Astrocyte (in vitro differentiated cells and primary cell): ENCODE measurements at regions not wholly inside any gene's neighbourhood (a gene's known extent, or its start where the extent isn't known, plus 50 kb on each side); places are given as distances from the start of the nearest gene placed in this dataset.

Source experiments
- DNase-seq: peaks from one replicate; pipeline ENCODE4 v3.0.0-alpha.2; 2010; ENCODE audit warnings: low read depth
- FAIRE-seq: peaks from 2 replicates; lab custom pipeline; 2011; peaks lifted over from hg19 to GRCh38; lab: Jason Lieb, UNC
- H2AFZ ChIP-seq: 2 replicates; pipeline ENCODE4 v1.6.0; 2012; ENCODE audit warnings: low read depth, low read length, inconsistent platforms
- H3K27ac ChIP-seq: 2 replicates; pipeline ENCODE4 v1.5.1; 2011; ENCODE audit warnings: low read depth, low read length, inconsistent platforms
- H3K27me3 ChIP-seq: 2 replicates; pipeline ENCODE4 v1.6.0; 2011; ENCODE audit warnings: low read length, inconsistent platforms; ENCODE audit not compliant: insufficient read depth
- H3K36me3 ChIP-seq: 2 replicates; pipeline ENCODE4 v1.5.1; 2011; ENCODE audit warnings: low read length, inconsistent platforms; ENCODE audit not compliant: insufficient read depth
- H3K4me1 ChIP-seq: 2 replicates; pipeline ENCODE4 v1.5.1; 2011; ENCODE audit warnings: low read length, inconsistent platforms; ENCODE audit not compliant: insufficient read depth
- H3K4me2 ChIP-seq: 2 replicates; pipeline ENCODE4 v1.6.0; 2012; ENCODE audit warnings: low read length, inconsistent platforms
- H3K4me3 ChIP-seq: 2 replicates; pipeline ENCODE4 v1.5.1; 2011; ENCODE audit warnings: low read depth, mild to moderate bottlenecking, low read length, inconsistent platforms; ENCODE audit not compliant: insufficient read depth
- H3K79me2 ChIP-seq: 2 replicates; pipeline ENCODE4 v1.6.0; 2012; ENCODE audit warnings: mild to moderate bottlenecking, low read length, inconsistent platforms; ENCODE audit not compliant: insufficient read depth
- H3K9ac ChIP-seq: 2 replicates; pipeline ENCODE4 v1.6.0; 2012; ENCODE audit warnings: mild to moderate bottlenecking, low read length, inconsistent platforms
- H3K9me3 ChIP-seq: 2 replicates; pipeline ENCODE4 v1.5.1; 2012; ENCODE audit warnings: low read depth, mild to moderate bottlenecking, low read length, inconsistent platforms; ENCODE audit not compliant: insufficient read depth
- H4K20me1 ChIP-seq: 2 replicates; pipeline ENCODE4 v1.6.0; 2012; ENCODE audit warnings: low read length, inconsistent platforms; ENCODE audit not compliant: insufficient read depth
- H3K27ac Mint-ChIP-seq: one replicate; pipeline ENCODE4 v1.8.0; 2021; ENCODE audit warnings: mild to moderate bottlenecking, mixed read lengths; ENCODE audit not compliant: unreplicated experiment
- H3K27me3 Mint-ChIP-seq: one replicate; pipeline ENCODE4 v1.8.0; 2021; ENCODE audit warnings: low read depth, mixed read lengths; ENCODE audit not compliant: unreplicated experiment
- H3K36me3 Mint-ChIP-seq: one replicate; pipeline ENCODE4 v1.8.0; 2021; ENCODE audit warnings: low read depth, mixed read lengths; ENCODE audit not compliant: unreplicated experiment
- H3K4me1 Mint-ChIP-seq: one replicate; pipeline ENCODE4 v1.8.0; 2021; ENCODE audit warnings: low read depth, mixed read lengths; ENCODE audit not compliant: unreplicated experiment
- H3K4me3 Mint-ChIP-seq: one replicate; pipeline ENCODE4 v1.8.0; 2021; ENCODE audit warnings: mild to moderate bottlenecking, moderate library complexity, mixed read lengths; ENCODE audit not compliant: unreplicated experiment
- H3K9me3 Mint-ChIP-seq: one replicate; pipeline ENCODE4 v1.8.0; 2021; ENCODE audit warnings: mild to moderate bottlenecking, mixed read lengths; ENCODE audit not compliant: unreplicated experiment
- CTCF ChIP-seq: IDR thresholded peaks from 2 replicates; pipeline ENCODE4 v1.5.1; 2011; ENCODE audit warnings: low read depth, mild to moderate bottlenecking, inconsistent platforms, low read length, moderate library complexity; ENCODE audit not compliant: insufficient read depth
- EZH2 ChIP-seq: IDR thresholded peaks from 2 replicates; pipeline ENCODE4 v1.6.1; 2012; ENCODE audit warnings: mild to moderate bottlenecking, low read length, inconsistent platforms; ENCODE audit not compliant: insufficient read depth

DNA sequence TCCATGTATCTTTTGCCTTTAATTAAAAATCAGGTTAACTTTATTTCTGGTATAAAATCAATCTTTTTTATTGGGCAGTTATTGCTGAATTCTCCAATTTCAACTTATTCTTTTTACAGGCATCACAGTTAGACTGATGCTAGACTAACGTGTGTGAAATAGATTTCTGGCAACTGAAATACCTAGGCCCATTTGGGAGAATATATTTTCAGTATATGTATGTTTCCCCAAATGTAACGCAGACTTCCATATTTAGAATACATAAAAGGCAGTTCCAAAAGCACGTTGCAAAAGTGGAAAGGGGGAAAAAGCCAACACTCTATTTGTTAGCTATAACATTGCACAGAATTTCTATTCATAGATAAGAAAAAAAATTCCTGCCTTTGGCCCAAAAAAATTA is 297.0 kb downstream of the ATP23 start:
- no peaks in the 10 kb centered on the region for H3K79me2 ChIP-seq
- Mint-ChIP-seq H3K9me3 (no peaks in the 10 kb centered on the region), H3K36me3 (no peaks in the 10 kb centered on the region), H3K4me1 (no peaks in the 10 kb centered on the region), H3K27me3 (no peaks in the 10 kb centered on the region), H3K4me3 (no peak overlapping the region), H3K27ac (no peak overlapping the region)
- H3K4me1 ChIP-seq: no peaks in the 10 kb centered on the region
- H2AFZ ChIP-seq: no peak overlapping the region
- no peaks in the 10 kb centered on the region for H4K20me1 ChIP-seq
- H3K4me3 ChIP-seq: no peak overlapping the region
- DNase-seq: no peak
- no peak overlapping the region for H3K9ac ChIP-seq
- no peak overlapping the region for H3K27ac ChIP-seq
- H3K4me2 ChIP-seq: no peak overlapping the region
- no peaks in the 10 kb centered on the region for H3K9me3 ChIP-seq
- TF ChIP-seq CTCF (no peak), EZH2 (no peak)
- no peaks in the 10 kb centered on the region for H3K36me3 ChIP-seq
- no peaks in the 10 kb centered on the region for H3K27me3 ChIP-seq
- no peak for FAIRE-seq

DNA sequence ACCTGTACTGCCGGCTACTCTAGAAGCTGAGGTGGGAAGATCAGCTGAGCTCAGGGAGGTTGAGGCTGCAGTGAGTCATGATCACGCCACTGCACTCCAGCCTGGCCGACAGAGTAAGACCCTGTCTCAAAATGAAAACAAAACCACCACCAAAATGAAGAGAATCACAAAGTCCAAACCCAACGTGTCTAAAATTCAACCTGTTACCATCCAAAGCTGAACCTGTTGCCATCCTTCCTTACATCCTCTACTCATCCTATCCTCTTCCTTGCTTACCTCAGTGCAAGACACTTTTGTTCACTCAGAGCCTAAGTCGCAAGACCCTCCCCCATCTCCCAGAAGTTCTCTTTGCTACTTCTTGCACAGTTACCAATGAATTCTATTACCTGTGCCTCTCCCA is 299.7 kb downstream of the ATP23 start:
- no peaks in the 10 kb centered on the region for H3K9me3 ChIP-seq
- Mint-ChIP-seq H3K27ac (no peak overlapping the region), H3K9me3 (no peaks in the 10 kb centered on the region), H3K36me3 (no peaks in the 10 kb centered on the region), H3K27me3 (no peaks in the 10 kb centered on the region), H3K4me3 (no peak overlapping the region), H3K4me1 (no peaks in the 10 kb centered on the region)
- FAIRE-seq: no peak
- H3K27ac ChIP-seq: no peak overlapping the region
- H3K27me3 ChIP-seq: no peaks in the 10 kb centered on the region
- TF ChIP-seq EZH2: no peak
- no peak for TF ChIP-seq CTCF
- H3K9ac ChIP-seq: no peak overlapping the region
- H3K4me1 ChIP-seq: no peaks in the 10 kb centered on the region
- H4K20me1 ChIP-seq: no peaks in the 10 kb centered on the region
- no peak for DNase-seq
- no peaks in the 10 kb centered on the region for H3K79me2 ChIP-seq
- H3K36me3 ChIP-seq: no peaks in the 10 kb centered on the region
- H3K4me3 ChIP-seq: no peak overlapping the region
- no peak overlapping the region for H2AFZ ChIP-seq
- no peak overlapping the region for H3K4me2 ChIP-seq

- Histone ChIP-seq H3K36me3 (no peaks in the 10 kb centered on the region), H3K4me1 (no peaks in the 10 kb centered on the region), H3K4me3 (no peak overlapping the region), H3K79me2 (no peaks in the 10 kb centered on the region), H3K9ac (no peak overlapping the region), H3K27ac (no peak overlapping the region), H3K9me3 (no peaks in the 10 kb centered on the region), H4K20me1 (no peaks in the 10 kb centered on the region), H2AFZ (no peak overlapping the region), H3K27me3 (no peaks in the 10 kb centered on the region), H3K4me2 (no peak overlapping the region)
- H3K27ac Mint-ChIP-seq: no peak overlapping the region
- no peaks in the 10 kb centered on the region for H3K9me3 Mint-ChIP-seq
- FAIRE-seq (no peak), DNase-seq (peak; percentile 39)
- H3K4me1 Mint-ChIP-seq: no peaks in the 10 kb centered on the region
- no peaks in the 10 kb centered on the region for H3K27me3 Mint-ChIP-seq
- H3K36me3 Mint-ChIP-seq: no peaks in the 10 kb centered on the region
- TF ChIP-seq EZH2: no peak
- TF ChIP-seq CTCF: no peak
- no peak overlapping the region for H3K4me3 Mint-ChIP-seq
Measured at GRCh38 chr12:58242796-58243630, 301.6 kb downstream of the ATP23 start.
